Panc1 (cell line): ENCODE measurements at regions not wholly inside any gene's neighbourhood (a gene's known extent, or its start where the extent isn't known, plus 50 kb on each side); places are given as distances from the start of the nearest gene placed in this dataset.

ENCODE experiments used
- ATAC-seq: fragments of 200-7000 bp; cut with Tn5 transposase; 2 replicates; pipeline ENCODE4 v1.9.1; 2020; ENCODE audit warnings: mild to moderate bottlenecking, moderate library complexity
- BruUV-seq: library from RNA; stranded (reverse); fragments of 400-500 nt; replicated peaks from 2 replicates; lab custom pipeline; 2021; lab: Mats Ljungman, UMichigan
- CTCF ChIA-PET: fragments of 300-600 bp; sonication (Branson Sonifier 250); formaldehyde crosslinking; loops from one replicate; lab custom pipeline; 2022; ENCODE audit warnings: antibody characterized with exemption; lab: Charles Lee
- POLR2A ChIA-PET: fragments of 300-600 bp; sonication (Branson Sonifier 250); formaldehyde crosslinking; loops from one replicate; lab custom pipeline; 2022; ENCODE audit warnings: antibody characterized with exemption; lab: Charles Lee
- DNase-seq: peaks from one replicate; pipeline ENCODE4 v3.0.0-alpha.2; 2010; ENCODE audit warnings: low read depth, low spot score
- H3K27ac ChIP-seq: 2 replicates; pipeline ENCODE4 v1.5.1; 2011; ENCODE audit warnings: mild to moderate bottlenecking, low read length, inconsistent platforms
- H3K27me3 ChIP-seq: fragments of 200-500 bp; sonication (Bioruptor generic); 2 replicates; pipeline ENCODE4 v1.6.0; 2014; ENCODE audit warnings: low read length, inconsistent platforms; ENCODE audit not compliant: control insufficient read depth, insufficient read depth
- H3K36me3 ChIP-seq: fragments of 200-500 bp; sonication (Bioruptor generic); 2 replicates; pipeline ENCODE4 v1.5.1; 2014; ENCODE audit warnings: inconsistent platforms, mild to moderate bottlenecking, low read length, moderate library complexity; ENCODE audit not compliant: control insufficient read depth, insufficient read depth
- H3K4me1 ChIP-seq: 2 replicates; pipeline ENCODE4 v1.5.1; 2011; ENCODE audit warnings: inconsistent platforms, mild to moderate bottlenecking, low read length, moderate library complexity; ENCODE audit not compliant: control insufficient read depth, insufficient read depth
- H3K4me3 ChIP-seq, 2 experiments: 2 replicates each; pipeline ENCODE4 v1.5.1; 2011 to 2012; ENCODE audit warnings: low read depth in 2 of 2, low read length in 2 of 2, mild to moderate bottlenecking in 2 of 2, inconsistent platforms in 1 of 2, moderate library complexity in 1 of 2
- H3K9me3 ChIP-seq: fragments of 200-500 bp; sonication (Bioruptor generic); 2 replicates; pipeline ENCODE4 v1.5.1; 2014; ENCODE audit warnings: low read depth, mild to moderate bottlenecking, inconsistent platforms, low read length, moderate library complexity; ENCODE audit not compliant: control insufficient read depth, insufficient read depth
- POLR2AphosphoS5 ChIP-seq: IDR thresholded peaks from 2 replicates; pipeline ENCODE4 v1.6.1; 2012; ENCODE audit warnings: mild to moderate bottlenecking, low read depth, low read length, moderate library complexity
- SIN3A ChIP-seq: IDR thresholded peaks from 2 replicates; pipeline ENCODE4 v1.6.1; 2012; ENCODE audit warnings: low read depth, mild to moderate bottlenecking, low read length, moderate library complexity, borderline replicate concordance; ENCODE audit not compliant: insufficient read depth
- TCF7L2 ChIP-seq: IDR thresholded peaks from 2 replicates; pipeline ENCODE4 v1.6.1; 2011; ENCODE audit warnings: mild to moderate bottlenecking, low read depth, low read length, inconsistent platforms
- in situ Hi-C: cut with HindIII; loops from 2 replicates; pipeline ENCODE4 v1.10.0; 2016; ENCODE audit warnings: low sequenced_read_pairs, low pct_unique_long_range_greater_than_20kb
- intact Hi-C: fragments of 100-400 bp; cut with micrococcal nuclease; formaldehyde crosslinking; loops from one replicate; pipeline ENCODE4 v1.10.0; 2022; ENCODE audit not compliant: unreplicated experiment
- TF ChIP-seq, protein P1 (sequence below): fragments of 450-650 bp; IDR thresholded peaks from 2 replicates; pipeline ENCODE4 v1.5.1; 2017; ENCODE audit warnings: mild to moderate bottlenecking
- TF ChIP-seq, protein P2 (sequence below), 2 experiments: IDR thresholded peaks; 2 replicates each; pipeline ENCODE4 v1.6.1; 2011 to 2012; ENCODE audit warnings: low read depth in 2 of 2, control low read depth in 1 of 2, low read length in 1 of 2, mild to moderate bottlenecking in 1 of 2, moderate library complexity in 1 of 2; ENCODE audit not compliant: insufficient read depth in 1 of 2

DNA sequence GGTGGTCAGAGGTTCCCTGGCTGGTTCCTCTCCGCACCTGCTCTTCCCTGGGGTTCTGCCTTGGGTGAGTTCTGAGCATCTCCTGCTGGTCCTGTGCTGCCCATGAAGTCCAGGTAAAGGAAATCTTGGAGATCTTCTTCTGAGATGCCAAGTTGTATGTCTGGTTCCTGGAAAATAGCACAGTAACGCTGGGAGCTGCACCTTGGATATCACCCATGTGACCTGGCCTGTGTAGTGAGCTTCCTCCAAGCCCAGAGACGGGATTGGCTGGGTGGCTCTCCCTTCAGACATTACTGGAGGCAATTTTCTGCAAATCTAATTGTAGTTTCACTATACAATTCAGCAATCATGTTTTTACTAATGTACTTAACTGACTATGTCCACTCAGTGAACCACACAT, 1281.1 kb downstream of the TMEM121 start:
- no peak for TF ChIP-seq POLR2AphosphoS5
- TF ChIP-seq, protein P1, sequence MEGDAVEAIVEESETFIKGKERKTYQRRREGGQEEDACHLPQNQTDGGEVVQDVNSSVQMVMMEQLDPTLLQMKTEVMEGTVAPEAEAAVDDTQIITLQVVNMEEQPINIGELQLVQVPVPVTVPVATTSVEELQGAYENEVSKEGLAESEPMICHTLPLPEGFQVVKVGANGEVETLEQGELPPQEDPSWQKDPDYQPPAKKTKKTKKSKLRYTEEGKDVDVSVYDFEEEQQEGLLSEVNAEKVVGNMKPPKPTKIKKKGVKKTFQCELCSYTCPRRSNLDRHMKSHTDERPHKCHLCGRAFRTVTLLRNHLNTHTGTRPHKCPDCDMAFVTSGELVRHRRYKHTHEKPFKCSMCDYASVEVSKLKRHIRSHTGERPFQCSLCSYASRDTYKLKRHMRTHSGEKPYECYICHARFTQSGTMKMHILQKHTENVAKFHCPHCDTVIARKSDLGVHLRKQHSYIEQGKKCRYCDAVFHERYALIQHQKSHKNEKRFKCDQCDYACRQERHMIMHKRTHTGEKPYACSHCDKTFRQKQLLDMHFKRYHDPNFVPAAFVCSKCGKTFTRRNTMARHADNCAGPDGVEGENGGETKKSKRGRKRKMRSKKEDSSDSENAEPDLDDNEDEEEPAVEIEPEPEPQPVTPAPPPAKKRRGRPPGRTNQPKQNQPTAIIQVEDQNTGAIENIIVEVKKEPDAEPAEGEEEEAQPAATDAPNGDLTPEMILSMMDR, result no peak
- no peak for TF ChIP-seq SIN3A
- TF ChIP-seq, protein P2, sequence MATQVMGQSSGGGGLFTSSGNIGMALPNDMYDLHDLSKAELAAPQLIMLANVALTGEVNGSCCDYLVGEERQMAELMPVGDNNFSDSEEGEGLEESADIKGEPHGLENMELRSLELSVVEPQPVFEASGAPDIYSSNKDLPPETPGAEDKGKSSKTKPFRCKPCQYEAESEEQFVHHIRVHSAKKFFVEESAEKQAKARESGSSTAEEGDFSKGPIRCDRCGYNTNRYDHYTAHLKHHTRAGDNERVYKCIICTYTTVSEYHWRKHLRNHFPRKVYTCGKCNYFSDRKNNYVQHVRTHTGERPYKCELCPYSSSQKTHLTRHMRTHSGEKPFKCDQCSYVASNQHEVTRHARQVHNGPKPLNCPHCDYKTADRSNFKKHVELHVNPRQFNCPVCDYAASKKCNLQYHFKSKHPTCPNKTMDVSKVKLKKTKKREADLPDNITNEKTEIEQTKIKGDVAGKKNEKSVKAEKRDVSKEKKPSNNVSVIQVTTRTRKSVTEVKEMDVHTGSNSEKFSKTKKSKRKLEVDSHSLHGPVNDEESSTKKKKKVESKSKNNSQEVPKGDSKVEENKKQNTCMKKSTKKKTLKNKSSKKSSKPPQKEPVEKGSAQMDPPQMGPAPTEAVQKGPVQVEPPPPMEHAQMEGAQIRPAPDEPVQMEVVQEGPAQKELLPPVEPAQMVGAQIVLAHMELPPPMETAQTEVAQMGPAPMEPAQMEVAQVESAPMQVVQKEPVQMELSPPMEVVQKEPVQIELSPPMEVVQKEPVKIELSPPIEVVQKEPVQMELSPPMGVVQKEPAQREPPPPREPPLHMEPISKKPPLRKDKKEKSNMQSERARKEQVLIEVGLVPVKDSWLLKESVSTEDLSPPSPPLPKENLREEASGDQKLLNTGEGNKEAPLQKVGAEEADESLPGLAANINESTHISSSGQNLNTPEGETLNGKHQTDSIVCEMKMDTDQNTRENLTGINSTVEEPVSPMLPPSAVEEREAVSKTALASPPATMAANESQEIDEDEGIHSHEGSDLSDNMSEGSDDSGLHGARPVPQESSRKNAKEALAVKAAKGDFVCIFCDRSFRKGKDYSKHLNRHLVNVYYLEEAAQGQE (IDR thresholded peaks at IDR 0.05; ENCODE audit: insufficient read depth in 1 of 2, low read depth in 2 of 2, low read length in 1 of 2), result no peak
- no peak for TF ChIP-seq TCF7L2
- ChIA-PET POLR2A (no interaction called here), CTCF (no interaction called here)
- Histone ChIP-seq H3K36me3 (no peaks in the 10 kb centered on the region), H3K4me3 (no peak overlapping the region), H3K9me3 (no peaks in the 10 kb centered on the region), H3K27ac (no peak overlapping the region), H3K4me1 (no peaks in the 10 kb centered on the region), H3K27me3 (no peaks in the 10 kb centered on the region; the same call in 1 of the 2 replicates)
- in situ Hi-C loops (no loop called here), intact Hi-C loops (no loop called here)
- no TSS peak for BruUV-seq
- no peak for ATAC-seq
- DNase-seq, result no peak

DNA sequence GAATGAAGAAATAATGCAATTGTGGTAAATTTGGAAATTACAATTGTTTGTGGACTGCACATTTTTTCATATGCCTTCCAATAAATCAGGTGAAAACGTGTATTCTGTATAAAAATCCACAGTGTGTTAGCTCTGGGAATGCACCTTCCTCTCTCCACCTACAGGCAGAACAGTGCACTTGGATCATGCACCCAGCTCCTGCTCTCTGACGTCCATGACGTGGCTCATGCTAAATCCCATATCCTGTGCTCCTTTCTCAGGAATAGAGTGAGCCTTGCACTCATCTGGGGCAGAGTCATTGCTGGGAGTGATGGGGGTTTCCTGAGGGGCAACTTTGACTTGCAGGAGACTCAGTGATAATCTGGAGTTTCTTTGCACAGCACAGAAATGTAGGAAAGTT, 1282.1 kb downstream of the TMEM121 start:
- no peaks in the 10 kb centered on the region for H3K9me3 ChIP-seq
- ChIA-PET CTCF (no interaction called here), POLR2A (no interaction called here)
- intact Hi-C loops, result no loop called here
- ATAC-seq (no peak), DNase-seq (no peak)
- no peak overlapping the region for H3K27ac ChIP-seq
- no TSS peak for BruUV-seq
- TF ChIP-seq TCF7L2 (no peak), POLR2AphosphoS5 (no peak), SIN3A (no peak)
- TF ChIP-seq, protein P1, result no peak
- TF ChIP-seq, protein P2 (IDR thresholded peaks at IDR 0.05; ENCODE audit: insufficient read depth in 1 of 2, low read depth in 2 of 2, low read length in 1 of 2), result no peak
- no peak overlapping the region for H3K4me3 ChIP-seq
- no peaks in the 10 kb centered on the region for H3K4me1 ChIP-seq
- no peaks in the 10 kb centered on the region for H3K36me3 ChIP-seq
- H3K27me3 ChIP-seq, result no peaks in the 10 kb centered on the region; the same call in 1 of the 2 replicates
- in situ Hi-C loops, result no loop called here
